ENCODE measurements at regions not wholly inside any gene's neighbourhood (a gene's known extent, or its start where the extent isn't known, plus 50 kb on each side); places are given as distances from the start of the nearest gene placed in this dataset.

DNA sequence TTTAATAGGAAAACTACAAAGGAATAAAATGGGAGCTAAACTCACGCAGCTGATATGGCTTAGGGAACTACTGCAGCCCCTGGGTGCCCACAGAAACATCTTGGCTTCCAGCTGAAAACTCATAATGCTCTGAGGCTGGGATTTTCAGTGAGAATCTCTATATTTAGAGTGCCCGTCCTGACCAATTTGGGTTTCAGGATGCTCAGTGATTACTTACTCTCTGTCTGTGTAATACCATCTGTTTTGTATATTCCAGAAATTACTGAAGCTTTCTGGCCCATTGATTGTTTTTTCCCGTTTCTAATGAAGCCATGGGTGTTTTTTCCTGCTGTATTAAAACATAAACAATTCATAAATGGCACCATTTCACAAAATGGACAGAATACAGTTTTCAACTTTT, 50.6 kb upstream of the ZNF385D start:
- TF ChIP-seq FOS (IDR thresholded peaks at IDR 0.05; ENCODE audit: borderline replicate concordance, insufficient read depth, low read length) (no peak), EZH2 (IDR thresholded peaks at IDR 0.05; ENCODE audit: borderline replicate concordance, low read depth, low read length, severe bottlenecking) (no peak), CTCF (IDR thresholded peaks at IDR 0.05; ENCODE audit: extremely low read depth in 1 of 2, insufficient read depth in 1 of 2, low read depth in 1 of 2, low read length in 2 of 2) (no peak), POLR2A (IDR thresholded peaks at IDR 0.05; ENCODE audit: low read depth, low read length) (no peak)

Data from endothelial cell of umbilical vein (primary cell).